Left ventricle myocardium inferior (tissue), 1 donor: ENCODE measurements at regions not wholly inside any gene's neighbourhood (a gene's known extent, or its start where the extent isn't known, plus 50 kb on each side); places are given as distances from the start of the nearest gene placed in this dataset.

ENCODE experiments used
- DNase-seq: peaks from one replicate; pipeline ENCODE4 v3.0.0-alpha.2; 2020
- H3K27ac ChIP-seq: fragments of 200-600 bp; replicated peaks from 2 replicates; pipeline ENCODE4 v1.8.0; 2021
- H3K27me3 ChIP-seq: fragments of 200-600 bp; 2 replicates; pipeline ENCODE4 v1.8.0; 2021; ENCODE audit warnings: low read depth
- H3K36me3 ChIP-seq: fragments of 200-600 bp; 2 replicates; pipeline ENCODE4 v1.8.0; 2021
- H3K4me1 ChIP-seq: fragments of 200-600 bp; 2 replicates; pipeline ENCODE4 v1.8.0; 2021
- H3K4me3 ChIP-seq: fragments of 200-600 bp; 2 replicates; pipeline ENCODE4 v1.8.0; 2021; ENCODE audit warnings: mild to moderate bottlenecking, moderate library complexity
- H3K9me3 ChIP-seq: fragments of 200-600 bp; replicated peaks from 2 replicates; pipeline ENCODE4 v1.8.0; 2021
- intact Hi-C: fragments of 100-400 bp; cut with micrococcal nuclease; formaldehyde crosslinking; loops from one replicate; pipeline ENCODE4 v1.11.0; 2022
- TF ChIP-seq, protein P1 (sequence below): fragments of 200-600 bp; IDR thresholded peaks from 2 replicates; pipeline ENCODE4 v1.8.0; 2021; ENCODE audit warnings: antibody characterized with exemption, mild to moderate bottlenecking, borderline replicate concordance
- donor health status: DM: no; HTN: yes; CAD: no; lungs with severe emphysema.

DNA sequence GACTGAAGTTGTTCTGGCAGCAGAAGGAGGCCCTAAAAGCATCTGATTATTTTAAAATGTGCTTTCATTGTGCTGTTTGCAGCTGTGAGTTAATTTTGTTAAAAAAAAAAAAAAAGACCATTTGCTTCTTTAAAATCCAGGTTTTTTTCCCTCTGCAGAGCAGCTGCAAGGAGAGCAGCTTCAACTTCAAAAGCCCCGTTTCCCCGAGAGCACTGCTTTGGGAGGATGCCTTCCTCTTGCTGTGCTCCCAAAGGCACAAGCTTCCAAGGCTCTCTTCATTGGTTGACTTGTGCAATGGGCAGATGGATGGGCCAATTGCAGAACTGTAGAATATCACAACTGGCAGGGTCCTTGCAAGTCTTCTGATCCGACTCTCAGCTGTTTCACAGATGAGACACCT is 459.2 kb upstream of the PKN2 start:
- intact Hi-C loops: no loop called here
- Histone ChIP-seq H3K27me3 (no peaks in the 10 kb centered on the region), H3K36me3 (no peaks in the 10 kb centered on the region), H3K9me3 (no peaks in the 10 kb centered on the region), H3K27ac (no peak overlapping the region), H3K4me3 (no peak overlapping the region), H3K4me1 (no peaks in the 10 kb centered on the region)
- no peak for DNase-seq
- TF ChIP-seq, protein P1, sequence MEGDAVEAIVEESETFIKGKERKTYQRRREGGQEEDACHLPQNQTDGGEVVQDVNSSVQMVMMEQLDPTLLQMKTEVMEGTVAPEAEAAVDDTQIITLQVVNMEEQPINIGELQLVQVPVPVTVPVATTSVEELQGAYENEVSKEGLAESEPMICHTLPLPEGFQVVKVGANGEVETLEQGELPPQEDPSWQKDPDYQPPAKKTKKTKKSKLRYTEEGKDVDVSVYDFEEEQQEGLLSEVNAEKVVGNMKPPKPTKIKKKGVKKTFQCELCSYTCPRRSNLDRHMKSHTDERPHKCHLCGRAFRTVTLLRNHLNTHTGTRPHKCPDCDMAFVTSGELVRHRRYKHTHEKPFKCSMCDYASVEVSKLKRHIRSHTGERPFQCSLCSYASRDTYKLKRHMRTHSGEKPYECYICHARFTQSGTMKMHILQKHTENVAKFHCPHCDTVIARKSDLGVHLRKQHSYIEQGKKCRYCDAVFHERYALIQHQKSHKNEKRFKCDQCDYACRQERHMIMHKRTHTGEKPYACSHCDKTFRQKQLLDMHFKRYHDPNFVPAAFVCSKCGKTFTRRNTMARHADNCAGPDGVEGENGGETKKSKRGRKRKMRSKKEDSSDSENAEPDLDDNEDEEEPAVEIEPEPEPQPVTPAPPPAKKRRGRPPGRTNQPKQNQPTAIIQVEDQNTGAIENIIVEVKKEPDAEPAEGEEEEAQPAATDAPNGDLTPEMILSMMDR: no peak

DNA sequence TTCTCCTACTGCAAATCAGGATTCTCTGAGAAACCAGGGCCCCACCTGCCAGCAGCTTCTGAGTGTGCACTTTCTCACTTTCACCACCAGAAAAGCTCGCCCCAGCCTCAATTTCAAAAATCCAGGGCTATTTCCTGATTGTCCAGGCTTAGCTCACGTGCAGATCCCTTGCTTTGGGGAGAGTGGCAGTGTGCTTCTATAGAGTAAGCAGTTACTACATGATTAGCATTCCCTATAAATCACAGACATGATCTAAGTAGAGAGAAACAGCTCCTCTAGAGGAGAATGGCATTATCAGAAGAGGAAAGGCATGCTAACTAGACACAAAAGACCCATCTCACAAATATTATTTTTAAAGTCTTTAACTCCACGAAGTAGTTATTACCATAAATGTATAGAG is 456.0 kb upstream of the PKN2 start:
- no peaks in the 10 kb centered on the region for H3K9me3 ChIP-seq
- H3K27me3 ChIP-seq: no peaks in the 10 kb centered on the region
- TF ChIP-seq, protein P1: no peak
- intact Hi-C loops: no loop called here
- H3K27ac ChIP-seq: no peak overlapping the region
- no peak overlapping the region for H3K4me3 ChIP-seq
- DNase-seq: no peak
- no peaks in the 10 kb centered on the region for H3K36me3 ChIP-seq
- no peaks in the 10 kb centered on the region for H3K4me1 ChIP-seq

DNA sequence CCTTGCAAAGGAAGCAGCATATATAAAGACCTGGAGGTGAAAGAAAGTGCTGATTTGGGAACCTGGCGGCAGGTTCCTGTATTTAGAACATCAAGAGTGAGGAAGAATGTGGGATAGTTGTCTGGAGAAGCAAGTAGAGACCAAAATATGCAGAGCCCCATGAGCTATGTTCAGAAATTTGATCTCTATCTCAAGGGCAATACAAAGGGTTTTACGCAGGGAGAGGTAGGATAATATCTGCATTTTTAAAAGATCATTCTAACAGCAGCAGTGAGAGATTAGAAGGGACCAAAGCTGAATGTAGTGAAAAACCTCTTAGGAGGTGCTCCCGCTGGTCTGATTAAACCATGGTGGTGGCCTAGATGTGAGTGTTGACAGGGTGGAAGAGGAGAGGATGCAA is 453.9 kb upstream of the PKN2 start:
- DNase-seq: no peak
- H3K4me3 ChIP-seq: no peak overlapping the region
- H3K4me1 ChIP-seq: no peaks in the 10 kb centered on the region
- no peak overlapping the region for H3K27ac ChIP-seq
- H3K36me3 ChIP-seq: no peaks in the 10 kb centered on the region
- H3K27me3 ChIP-seq: no peaks in the 10 kb centered on the region
- no peaks in the 10 kb centered on the region for H3K9me3 ChIP-seq
- intact Hi-C loops: no loop called here
- TF ChIP-seq, protein P1: no peak

DNA sequence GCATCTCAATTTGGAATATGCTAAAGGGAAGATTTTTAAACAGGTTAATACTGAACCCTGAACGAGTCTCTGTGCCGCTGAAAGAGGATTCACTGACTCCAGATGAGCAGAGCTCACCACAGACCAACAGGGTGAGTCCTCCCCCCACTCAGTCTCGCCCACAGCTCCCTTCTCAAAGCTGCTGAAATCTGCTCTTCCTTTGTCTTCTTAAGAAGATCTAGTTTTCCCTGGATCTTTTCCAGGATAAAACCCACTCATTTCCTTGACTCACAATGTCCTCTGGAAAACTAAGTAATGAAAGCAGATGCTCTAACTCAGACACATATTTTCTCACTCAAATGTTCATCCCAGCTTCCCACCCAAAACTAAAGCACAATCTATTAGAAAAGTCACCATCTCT is 447.0 kb upstream of the PKN2 start:
- no peak overlapping the region for H3K27ac ChIP-seq
- TF ChIP-seq, protein P1: no peak
- no peak for DNase-seq

DNA sequence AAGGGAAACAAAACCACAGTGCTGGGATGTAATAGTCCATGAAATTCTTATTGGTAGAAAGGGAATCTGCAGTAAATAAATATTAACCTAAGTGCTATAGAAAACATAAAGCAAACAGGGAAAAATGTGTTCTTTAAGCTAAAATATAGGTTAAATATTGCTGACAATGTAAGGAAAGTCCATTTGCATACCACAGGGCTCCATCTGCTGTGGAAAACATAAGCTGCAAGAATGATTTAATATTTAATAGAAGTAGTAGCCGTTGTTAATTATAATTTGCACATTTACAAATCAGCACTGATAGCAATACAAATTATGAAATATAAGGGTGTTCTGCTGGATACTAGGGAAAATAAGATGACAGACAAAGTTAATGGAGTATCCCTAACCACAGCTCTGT is 444.9 kb upstream of the PKN2 start:
- H3K27ac ChIP-seq: no peak overlapping the region
- intact Hi-C loops: no loop called here
- DNase-seq: no peak

More for the DNA sequence above, 447.0 kb upstream of the PKN2 start:
- Histone ChIP-seq H3K36me3 (no peaks in the 10 kb centered on the region), H3K27me3 (no peaks in the 10 kb centered on the region), H3K9me3 (peaks cover 17% of the 10 kb centered on the region), H3K4me1 (no peaks in the 10 kb centered on the region), H3K4me3 (no peak overlapping the region)
- intact Hi-C loops: no loop called here

More for the DNA sequence above, 444.9 kb upstream of the PKN2 start:
- Histone ChIP-seq H3K9me3 (peaks cover 36% of the 10 kb centered on the region), H3K36me3 (no peaks in the 10 kb centered on the region), H3K4me3 (no peak overlapping the region), H3K27me3 (no peaks in the 10 kb centered on the region), H3K4me1 (no peaks in the 10 kb centered on the region)
- TF ChIP-seq, protein P1: no peak
